ENCODE measurements at regions not wholly inside any gene's neighbourhood (a gene's known extent, or its start where the extent isn't known, plus 50 kb on each side); places are given as distances from the start of the nearest gene placed in this dataset.

GRCh38 chr22:49042877-49043859 is 784.5 kb downstream of the BRD1 start:
- no peak for DNase-seq (ENCODE audit: low read depth)
- H3K27me3 ChIP-seq (ENCODE audit: control insufficient read depth, insufficient read depth, low read length) = no peaks in the 10 kb centered on the region
- FAIRE-seq = no peak
- no peaks in the 10 kb centered on the region for H3K36me3 ChIP-seq (ENCODE audit: control insufficient read depth, insufficient read depth, low read length)
- TF ChIP-seq CTCF (IDR thresholded peaks at IDR 0.05; ENCODE audit: insufficient read depth, low read length, severe bottlenecking) = no peak
- H3K4me3 ChIP-seq (ENCODE audit: low read depth, low read length) = no peak overlapping the region

DNA sequence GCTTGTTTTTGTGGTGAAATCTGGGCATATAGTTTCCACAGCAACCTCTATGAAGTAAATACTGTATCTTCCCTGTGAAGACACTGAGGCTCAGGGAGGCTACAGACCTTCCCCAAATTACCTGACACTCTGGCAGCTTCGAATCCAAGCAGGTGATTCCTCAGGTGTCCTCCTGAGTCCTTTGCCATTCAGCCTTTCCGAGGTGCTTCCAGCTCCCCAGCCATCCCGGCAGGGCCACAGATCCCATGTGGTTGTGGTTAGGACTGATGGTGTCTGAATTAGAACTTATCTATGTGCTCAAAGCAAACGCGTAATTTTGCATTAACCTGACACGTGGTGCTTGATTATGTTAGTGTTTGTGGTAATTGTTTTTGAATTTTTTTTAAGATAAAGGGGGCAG is 785.6 kb downstream of the BRD1 start:
- no peak for TF ChIP-seq CTCF (IDR thresholded peaks at IDR 0.05; ENCODE audit: insufficient read depth, low read length, severe bottlenecking)
- DNase-seq (ENCODE audit: low read depth) (no peak), FAIRE-seq (no peak)
- no peak overlapping the region for H3K4me3 ChIP-seq (ENCODE audit: low read depth, low read length)
- no peaks in the 10 kb centered on the region for H3K27me3 ChIP-seq (ENCODE audit: control insufficient read depth, insufficient read depth, low read length)
- H3K36me3 ChIP-seq (ENCODE audit: control insufficient read depth, insufficient read depth, low read length) = no peaks in the 10 kb centered on the region

DNA sequence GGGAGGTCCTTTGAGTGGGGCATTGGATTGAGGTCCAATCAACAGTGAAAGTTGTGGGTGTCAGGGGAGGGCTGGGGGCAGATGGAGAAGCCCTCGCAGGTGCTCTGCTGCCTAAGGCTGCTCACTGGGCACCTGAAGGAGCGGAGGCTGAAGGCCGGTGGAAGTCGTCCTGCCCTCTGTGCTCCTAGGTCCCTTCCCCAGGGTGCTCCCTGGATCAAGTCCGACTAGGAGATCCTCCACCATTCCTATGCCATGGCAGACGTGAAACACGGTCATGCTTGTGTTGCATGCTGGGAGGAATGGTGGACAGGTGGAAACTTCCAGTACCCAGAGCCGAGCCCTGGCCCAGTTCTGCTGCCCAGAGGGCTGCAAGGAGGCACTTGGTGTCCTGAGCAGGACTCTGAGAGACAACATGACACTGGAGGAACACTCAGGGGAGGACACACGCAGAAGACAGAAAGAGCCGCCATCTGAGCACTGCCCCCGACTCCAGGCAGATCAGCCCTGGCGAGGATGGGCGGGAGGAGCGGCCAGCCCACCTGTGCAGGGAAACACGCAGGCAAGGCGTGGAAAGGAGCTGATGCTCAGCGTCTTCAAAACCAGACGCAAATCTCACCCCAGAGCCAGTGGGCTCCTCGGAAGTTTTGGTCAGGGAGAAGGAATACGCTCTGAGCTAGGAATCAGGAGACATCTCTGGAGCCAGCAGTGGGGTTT is 786.8 kb downstream of the BRD1 start:
- Histone ChIP-seq H3K27me3 (ENCODE audit: control insufficient read depth, insufficient read depth, low read length) (no peaks in the 10 kb centered on the region), H3K4me3 (ENCODE audit: low read depth, low read length) (no peak overlapping the region), H3K36me3 (ENCODE audit: control insufficient read depth, insufficient read depth, low read length) (no peaks in the 10 kb centered on the region)
- DNase-seq (ENCODE audit: low read depth) (no peak), FAIRE-seq (no peak)
- TF ChIP-seq CTCF (IDR thresholded peaks at IDR 0.05; ENCODE audit: insufficient read depth, low read length, severe bottlenecking) = no peak

DNA sequence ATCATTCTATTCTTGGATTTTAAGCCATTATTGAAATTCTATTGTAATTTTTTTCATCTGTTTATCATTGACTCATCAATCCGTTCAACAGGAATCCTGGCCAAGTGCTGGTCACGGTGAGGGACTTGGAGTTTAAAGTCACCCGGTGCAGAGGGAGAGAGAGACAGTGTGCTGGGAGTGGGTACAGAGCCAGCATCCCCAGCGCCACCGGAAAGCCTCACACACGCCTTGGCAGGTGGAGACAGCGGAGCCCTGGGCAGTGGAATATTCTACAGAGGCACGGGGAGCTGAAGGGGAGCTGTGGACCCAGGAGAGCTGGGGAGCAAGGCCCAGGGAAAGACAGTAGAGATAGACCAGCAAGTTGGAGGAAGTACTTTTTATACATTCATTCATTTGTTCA is 787.6 kb downstream of the BRD1 start:
- TF ChIP-seq CTCF (IDR thresholded peaks at IDR 0.05; ENCODE audit: insufficient read depth, low read length, severe bottlenecking) = no peak
- FAIRE-seq (no peak), DNase-seq (ENCODE audit: low read depth) (no peak)
- Histone ChIP-seq H3K4me3 (ENCODE audit: low read depth, low read length) (no peak overlapping the region), H3K27me3 (ENCODE audit: control insufficient read depth, insufficient read depth, low read length) (no peaks in the 10 kb centered on the region), H3K36me3 (ENCODE audit: control insufficient read depth, insufficient read depth, low read length) (no peaks in the 10 kb centered on the region)

- FAIRE-seq (no peak), DNase-seq (ENCODE audit: low read depth) (no peak)
- Histone ChIP-seq H3K36me3 (ENCODE audit: control insufficient read depth, insufficient read depth, low read length) (no peaks in the 10 kb centered on the region), H3K27me3 (ENCODE audit: control insufficient read depth, insufficient read depth, low read length) (no peaks in the 10 kb centered on the region), H3K4me3 (ENCODE audit: low read depth, low read length) (no peak overlapping the region)
- TF ChIP-seq CTCF (IDR thresholded peaks at IDR 0.05; ENCODE audit: insufficient read depth, low read length, severe bottlenecking) = no peak
Measured at GRCh38 chr22:49039625-49040024, 788.0 kb downstream of the BRD1 start.

Data from bronchial epithelial cell (primary cell).